Colonic mucosa (tissue), 4 donors: ENCODE measurements at regions not wholly inside any gene's neighbourhood (a gene's known extent, or its start where the extent isn't known, plus 50 kb on each side); places are given as distances from the start of the nearest gene placed in this dataset.
A peak's percentile ranks its signal among the peaks of the same experiment; 100 is the strongest.

Source experiments
- DNase-seq: peaks from one replicate; pipeline ENCODE4 v3.0.0-alpha.2; 2020
- H3K27ac ChIP-seq: fragments of 200-600 bp; one replicate; pipeline ENCODE4 v1.8.0; 2021
- H3K27me3 ChIP-seq: fragments of 200-600 bp; one replicate; pipeline ENCODE4 v1.8.0; 2021
- H3K36me3 ChIP-seq: fragments of 200-600 bp; one replicate; pipeline ENCODE4 v1.8.0; 2021
- H3K4me1 ChIP-seq: fragments of 200-600 bp; one replicate; pipeline ENCODE4 v1.8.0; 2021; ENCODE audit warnings: mild to moderate bottlenecking
- H3K4me3 ChIP-seq: fragments of 200-600 bp; one replicate; pipeline ENCODE4 v1.8.0; 2021
- H3K9ac ChIP-seq, 2 donors: one replicate each; pipeline ENCODE4 v1.7.0; 2013; ENCODE audit warnings: control low read depth in 2 of 2, low read depth in 2 of 2, low read length in 2 of 2
- H3K9me3 ChIP-seq: fragments of 200-600 bp; one replicate; pipeline ENCODE4 v1.8.0; 2021
- intact Hi-C: fragments of 100-400 bp; cut with DNase I; formaldehyde crosslinking; loops from one replicate; pipeline ENCODE4 v1.14.1; 2022
- TF ChIP-seq, protein P1 (sequence below): fragments of 200-600 bp; IDR thresholded peaks from one replicate; pipeline ENCODE4 v1.8.0; 2022; ENCODE audit warnings: antibody characterized with exemption, mild to moderate bottlenecking
- donor health status: healthy.
- donor health status: DM: no; HTN: no; CAD: no.
- donor health status: DM: no; HTN: no; CAD: no.

DNA sequence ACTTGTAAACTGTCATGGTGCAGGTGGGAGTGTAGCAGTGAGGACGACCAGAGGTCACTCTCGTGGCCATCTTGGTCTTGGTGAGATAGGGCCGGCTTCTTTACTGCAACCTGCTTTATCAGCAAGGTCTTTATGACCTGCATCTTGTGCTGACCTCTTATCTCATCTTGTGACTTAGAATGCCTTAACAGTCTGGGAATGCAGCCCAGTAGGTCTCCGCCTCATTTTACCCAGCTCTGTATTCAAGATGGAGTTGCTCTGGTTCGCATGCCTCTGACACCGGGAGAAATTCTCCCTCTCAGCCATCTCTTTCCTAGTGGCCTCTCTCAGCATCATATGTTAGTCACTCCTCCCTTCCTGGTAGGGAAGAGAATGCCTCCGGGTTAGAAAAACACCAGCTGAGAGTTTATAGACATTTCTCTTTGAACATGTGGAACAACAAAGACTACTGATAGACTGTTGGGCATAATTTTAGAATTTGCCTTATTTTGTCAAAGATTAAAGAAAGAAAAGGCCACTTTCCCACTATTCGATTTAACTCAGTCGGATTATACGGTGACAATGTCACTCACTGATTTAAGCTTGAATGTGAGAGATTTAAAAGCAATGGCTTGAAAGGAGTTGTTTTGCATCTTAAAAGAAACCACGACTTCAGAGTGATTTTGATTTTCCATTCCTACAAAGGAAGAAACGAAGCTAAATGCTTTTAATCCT lies 67.9 kb upstream of the SNX9 start:
- Histone ChIP-seq H3K4me3 (no peak overlapping the region), H3K9ac (no peak overlapping the region), H3K36me3 (no peaks in the 10 kb centered on the region), H3K27me3 (no peaks in the 10 kb centered on the region), H3K4me1 (no peaks in the 10 kb centered on the region), H3K27ac (no peak overlapping the region), H3K9me3 (no peaks in the 10 kb centered on the region)
- DNase-seq, result no peak
- intact Hi-C loops, result loop anchor here (10.0 kb wide), 1 partner anchor 320 kb away; no protein-coding TSS in a partner anchor
- TF ChIP-seq, protein P1, sequence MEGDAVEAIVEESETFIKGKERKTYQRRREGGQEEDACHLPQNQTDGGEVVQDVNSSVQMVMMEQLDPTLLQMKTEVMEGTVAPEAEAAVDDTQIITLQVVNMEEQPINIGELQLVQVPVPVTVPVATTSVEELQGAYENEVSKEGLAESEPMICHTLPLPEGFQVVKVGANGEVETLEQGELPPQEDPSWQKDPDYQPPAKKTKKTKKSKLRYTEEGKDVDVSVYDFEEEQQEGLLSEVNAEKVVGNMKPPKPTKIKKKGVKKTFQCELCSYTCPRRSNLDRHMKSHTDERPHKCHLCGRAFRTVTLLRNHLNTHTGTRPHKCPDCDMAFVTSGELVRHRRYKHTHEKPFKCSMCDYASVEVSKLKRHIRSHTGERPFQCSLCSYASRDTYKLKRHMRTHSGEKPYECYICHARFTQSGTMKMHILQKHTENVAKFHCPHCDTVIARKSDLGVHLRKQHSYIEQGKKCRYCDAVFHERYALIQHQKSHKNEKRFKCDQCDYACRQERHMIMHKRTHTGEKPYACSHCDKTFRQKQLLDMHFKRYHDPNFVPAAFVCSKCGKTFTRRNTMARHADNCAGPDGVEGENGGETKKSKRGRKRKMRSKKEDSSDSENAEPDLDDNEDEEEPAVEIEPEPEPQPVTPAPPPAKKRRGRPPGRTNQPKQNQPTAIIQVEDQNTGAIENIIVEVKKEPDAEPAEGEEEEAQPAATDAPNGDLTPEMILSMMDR, result no peak

DNA sequence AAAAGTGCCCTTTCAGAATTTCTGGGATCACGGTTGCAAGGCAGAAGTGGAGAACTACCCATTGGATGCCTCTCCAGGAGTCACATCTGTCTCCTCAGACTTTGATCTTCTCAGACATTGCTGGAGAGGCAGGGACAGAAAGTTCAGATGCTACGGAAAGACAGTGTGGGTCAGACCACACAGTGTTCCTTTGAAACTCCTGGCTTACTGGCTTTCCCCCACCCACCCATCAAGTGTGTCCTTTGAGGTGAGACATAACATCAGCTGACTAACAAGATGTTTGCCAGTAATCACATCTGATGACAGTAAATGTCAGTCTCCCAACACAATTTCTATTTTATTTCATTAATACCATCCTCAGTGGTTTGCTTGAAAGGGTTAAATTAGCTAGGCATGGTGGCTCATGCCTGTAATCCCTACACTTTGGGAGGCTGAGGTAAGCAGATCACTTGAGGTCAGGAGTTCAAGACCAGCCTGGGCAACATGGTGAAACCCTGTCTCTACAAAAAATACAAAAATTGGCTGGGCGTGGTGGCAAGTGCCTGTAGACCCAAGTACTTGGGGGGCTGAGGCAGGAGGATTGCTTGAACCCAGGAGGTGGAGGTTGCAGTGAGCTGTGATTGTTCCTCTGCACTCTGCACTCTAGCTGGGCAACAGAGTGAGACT lies 67.2 kb upstream of the SNX9 start:
- H3K4me1 ChIP-seq, result no peaks in the 10 kb centered on the region
- H3K9me3 ChIP-seq, result no peaks in the 10 kb centered on the region
- DNase-seq, result no peak
- H3K36me3 ChIP-seq, result no peaks in the 10 kb centered on the region
- H3K27ac ChIP-seq, result no peak overlapping the region
- H3K9ac ChIP-seq, result no peak overlapping the region
- TF ChIP-seq, protein P1, result no peak
- H3K4me3 ChIP-seq, result no peak overlapping the region
- intact Hi-C loops, result loop anchor here (2.0 to 10.0 kb wide), 3 partner anchors 85 to 319 kb away; no protein-coding TSS in a partner anchor
- H3K27me3 ChIP-seq, result no peaks in the 10 kb centered on the region

DNA sequence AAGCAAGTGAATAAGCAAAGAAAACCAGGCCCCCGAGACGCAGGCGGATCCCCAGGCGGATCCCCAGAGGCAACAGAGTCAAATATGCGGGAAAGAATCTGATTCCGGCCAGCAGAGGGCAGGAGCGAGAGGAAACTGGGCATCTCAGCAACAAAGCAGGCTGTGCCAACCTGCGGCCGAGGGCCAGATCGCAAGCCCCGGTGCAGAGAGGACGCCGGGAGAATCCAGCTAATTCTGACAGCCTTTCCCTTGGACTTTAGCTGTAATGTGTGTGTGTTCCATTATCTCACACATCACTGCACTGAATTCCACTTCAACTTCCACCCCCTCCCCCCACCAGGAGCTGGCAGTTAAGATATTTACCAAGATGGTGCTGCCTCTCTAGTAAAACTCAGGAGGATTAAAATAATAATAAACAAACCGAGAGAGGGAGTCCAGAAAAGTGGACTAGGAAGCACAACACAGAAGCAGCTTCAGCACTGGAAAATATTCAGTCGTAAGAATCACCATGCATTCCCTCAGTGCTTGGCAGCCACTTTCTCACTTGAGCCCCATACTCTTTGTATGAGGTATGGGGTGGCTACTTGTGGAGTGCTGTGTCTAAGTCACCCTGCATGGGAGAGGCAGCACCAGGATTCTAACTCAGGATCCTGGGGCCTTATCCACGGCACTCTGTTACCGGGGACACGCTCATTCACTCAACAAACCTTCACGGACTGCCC lies 66.2 kb upstream of the SNX9 start:
- no peaks in the 10 kb centered on the region for H3K27me3 ChIP-seq
- H3K27ac ChIP-seq, result no peak overlapping the region
- H3K9ac ChIP-seq, result peak overlapping the region in 1 of 2 donors; percentile 12
- peaks cover under 1% of the 10 kb centered on the region for H3K4me1 ChIP-seq
- no peaks in the 10 kb centered on the region for H3K36me3 ChIP-seq
- intact Hi-C loops, result loop anchor here (2.0 to 10.0 kb wide), 3 partner anchors 86 to 318 kb away; no protein-coding TSS in a partner anchor
- no peaks in the 10 kb centered on the region for H3K9me3 ChIP-seq
- TF ChIP-seq, protein P1, result peak; percentile 72
- DNase-seq, result peak; percentile 94
- no peak overlapping the region for H3K4me3 ChIP-seq

DNA sequence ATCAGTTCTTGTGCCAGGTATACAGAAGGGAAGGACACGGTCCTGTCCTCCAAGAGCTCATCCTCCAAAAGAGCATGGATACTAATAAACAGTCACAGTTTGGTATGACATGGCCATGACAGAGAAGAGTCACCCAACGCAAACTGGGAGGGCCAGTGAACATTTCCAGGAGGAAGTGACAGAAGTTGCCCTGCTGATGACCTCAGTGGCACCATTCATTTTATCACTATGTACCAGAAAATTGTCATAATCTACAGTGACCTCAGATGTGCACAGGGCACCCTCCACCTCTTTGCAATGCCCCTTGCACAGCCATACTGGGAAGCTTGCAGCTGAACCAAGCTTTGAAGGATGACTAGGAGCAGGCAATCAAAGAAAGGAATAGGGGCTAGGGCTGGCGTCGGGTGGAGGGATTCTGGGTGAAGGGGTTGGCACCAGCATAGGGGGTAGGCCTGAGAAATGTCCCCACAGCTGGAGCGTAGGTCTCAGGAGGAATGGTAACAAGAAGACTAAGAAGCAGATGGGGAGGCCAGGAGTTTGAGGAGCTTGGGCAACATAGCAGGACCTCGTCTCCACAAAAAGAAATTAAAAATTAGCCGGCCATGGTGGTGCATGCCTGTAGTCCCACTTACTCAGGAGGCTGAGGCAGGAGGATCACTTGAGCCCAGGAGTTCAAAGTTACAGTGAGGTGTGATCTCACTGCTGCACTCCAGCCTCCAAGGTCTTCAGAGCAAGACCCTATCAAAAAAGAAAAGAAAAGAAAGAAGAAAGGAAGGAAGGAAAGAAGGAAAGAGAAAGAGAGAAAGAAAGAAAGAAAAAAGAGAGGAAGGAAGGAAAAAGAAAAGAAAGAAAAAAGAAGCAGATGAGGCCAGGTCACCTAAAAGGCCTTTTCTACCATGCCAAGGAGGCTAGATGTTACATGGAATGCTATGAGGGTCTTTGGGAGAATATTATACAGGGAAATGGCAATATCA lies 65.3 kb upstream of the SNX9 start:
- no peaks in the 10 kb centered on the region for H3K36me3 ChIP-seq
- no peak overlapping the region for H3K27ac ChIP-seq
- no peaks in the 10 kb centered on the region for H3K27me3 ChIP-seq
- peaks cover 4% of the 10 kb centered on the region for H3K4me1 ChIP-seq
- H3K4me3 ChIP-seq, result no peak overlapping the region
- peak overlapping the region in 1 of 2 donors; percentile 12 for H3K9ac ChIP-seq
- H3K9me3 ChIP-seq, result no peaks in the 10 kb centered on the region
- no peak for DNase-seq
- TF ChIP-seq, protein P1, result no peak
- intact Hi-C loops, result loop anchor here (2.0 to 10.0 kb wide), 3 partner anchors 87 to 317 kb away; no protein-coding TSS in a partner anchor
